ENCODE measurements at regions not wholly inside any gene's neighbourhood (a gene's known extent, or its start where the extent isn't known, plus 50 kb on each side); places are given as distances from the start of the nearest gene placed in this dataset.

DNA sequence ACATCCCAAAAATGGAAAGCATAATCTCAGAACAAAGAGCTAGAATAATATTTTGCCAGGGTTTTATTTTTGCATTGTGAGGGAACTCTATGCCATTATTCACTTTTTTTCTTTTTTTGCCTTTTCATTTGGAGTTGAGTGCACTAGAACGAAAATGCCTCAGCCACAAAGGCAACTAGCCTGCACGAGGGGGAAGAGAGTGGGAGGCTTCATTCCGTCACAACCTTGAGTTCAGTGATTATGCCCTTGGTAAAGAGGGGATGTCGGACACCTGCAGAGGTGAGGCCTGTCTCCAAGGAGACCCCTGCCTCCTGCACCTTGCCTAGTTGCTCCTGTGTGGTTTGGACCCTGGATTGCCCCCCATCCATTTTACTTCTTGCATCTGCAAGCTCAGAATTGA, 232.7 kb downstream of the TEX36 start:
- no peak for TF ChIP-seq Cebpa-rat (IDR thresholded peaks at IDR 0.05)
- no peak overlapping the region for H3K27ac ChIP-seq
- H3K4me3 ChIP-seq: no peak overlapping the region
- H3K4me2 ChIP-seq: no peak overlapping the region
- H3K9ac ChIP-seq: no peak overlapping the region
- peaks cover 9% of the 10 kb centered on the region for H3K9me3 ChIP-seq
- no peaks in the 10 kb centered on the region for H3K27me3 ChIP-seq
- H4K20me1 ChIP-seq: no peaks in the 10 kb centered on the region
- H3K36me3 ChIP-seq: no peaks in the 10 kb centered on the region
- no peaks in the 10 kb centered on the region for H3K4me1 ChIP-seq

DNA sequence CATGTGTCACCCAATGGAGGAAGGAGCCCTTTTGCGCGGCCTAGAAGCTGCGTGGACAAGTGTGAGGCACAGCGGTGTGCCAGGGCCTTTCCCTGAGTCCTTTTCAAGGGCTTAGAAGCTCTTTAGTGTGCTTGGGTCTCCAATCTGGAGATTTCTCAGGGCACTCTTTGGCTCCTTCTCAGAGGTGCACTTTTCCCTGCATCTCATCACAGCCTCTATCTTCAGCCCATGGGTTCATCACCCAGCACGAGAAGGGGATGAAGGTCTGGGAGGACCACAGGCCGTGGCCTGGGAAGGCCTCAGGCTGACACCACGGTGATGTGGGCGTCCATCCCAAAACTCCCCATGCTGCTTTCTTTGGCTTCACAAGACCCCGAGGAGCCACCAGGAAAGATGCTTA, 233.4 kb downstream of the TEX36 start:
- H3K4me3 ChIP-seq: no peak overlapping the region
- no peak overlapping the region for H3K27ac ChIP-seq
- no peaks in the 10 kb centered on the region for H3K4me1 ChIP-seq
- H3K36me3 ChIP-seq: no peaks in the 10 kb centered on the region
- H3K27me3 ChIP-seq: no peaks in the 10 kb centered on the region
- no peaks in the 10 kb centered on the region for H4K20me1 ChIP-seq
- no peak overlapping the region for H3K4me2 ChIP-seq
- H3K9ac ChIP-seq: no peak overlapping the region
- TF ChIP-seq Cebpa-rat (IDR thresholded peaks at IDR 0.05): no peak
- H3K9me3 ChIP-seq: peaks cover 9% of the 10 kb centered on the region

DNA sequence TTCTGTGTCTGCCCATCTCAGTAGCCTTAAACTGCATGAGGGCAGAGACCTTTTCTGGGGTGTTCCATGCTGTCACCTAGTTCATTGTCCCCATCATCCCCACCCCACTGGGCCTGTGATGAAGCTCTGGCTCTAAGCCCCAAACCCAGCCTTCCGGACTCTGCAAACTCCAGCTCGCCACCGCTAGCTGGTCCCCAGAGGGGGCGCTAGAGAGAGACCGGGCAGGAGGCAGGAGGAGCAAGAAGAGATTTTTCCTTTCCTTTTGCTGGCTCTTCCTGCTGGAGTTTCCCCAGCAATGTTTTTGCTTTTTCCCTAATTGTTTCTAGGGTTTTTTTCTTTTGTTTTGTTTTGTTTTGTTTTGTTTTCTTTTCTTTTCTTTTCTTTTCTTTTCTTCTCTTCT, 234.4 kb downstream of the TEX36 start:
- H3K4me3 ChIP-seq: no peak overlapping the region
- H4K20me1 ChIP-seq: no peaks in the 10 kb centered on the region
- H3K9ac ChIP-seq: no peak overlapping the region
- peaks cover 9% of the 10 kb centered on the region for H3K9me3 ChIP-seq
- no peaks in the 10 kb centered on the region for H3K36me3 ChIP-seq
- no peak for TF ChIP-seq Cebpa-rat (IDR thresholded peaks at IDR 0.05)
- no peak overlapping the region for H3K27ac ChIP-seq
- H3K4me2 ChIP-seq: no peak overlapping the region
- H3K27me3 ChIP-seq: no peaks in the 10 kb centered on the region
- H3K4me1 ChIP-seq: no peaks in the 10 kb centered on the region

DNA sequence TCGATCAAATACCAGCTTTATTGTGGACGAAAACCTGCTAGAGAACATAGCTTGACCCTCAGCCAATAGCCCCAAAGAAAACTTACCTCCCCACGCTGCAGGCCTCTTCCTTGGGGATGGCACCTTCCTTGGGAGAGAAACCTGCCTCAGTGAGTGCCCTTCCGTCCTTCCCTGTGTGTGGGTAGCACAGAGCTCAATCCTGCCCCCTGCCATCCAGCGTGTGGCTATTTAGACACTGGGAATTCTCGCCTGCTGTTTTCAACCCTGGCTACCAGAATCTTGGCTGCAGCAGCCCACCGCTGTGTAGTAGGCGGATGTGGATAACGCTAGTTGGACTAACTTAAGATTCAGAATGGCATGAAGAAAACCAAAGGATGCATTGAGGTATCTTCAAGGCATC, 238.2 kb downstream of the TEX36 start:
- Histone ChIP-seq H3K36me3 (no peaks in the 10 kb centered on the region), H3K9me3 (no peaks in the 10 kb centered on the region), H3K4me1 (no peaks in the 10 kb centered on the region), H3K9ac (no peak overlapping the region), H4K20me1 (no peaks in the 10 kb centered on the region), H3K27ac (no peak overlapping the region), H3K27me3 (no peaks in the 10 kb centered on the region), H3K4me2 (no peak overlapping the region), H3K4me3 (no peak overlapping the region)
- TF ChIP-seq Cebpa-rat (IDR thresholded peaks at IDR 0.05): no peak

DNA sequence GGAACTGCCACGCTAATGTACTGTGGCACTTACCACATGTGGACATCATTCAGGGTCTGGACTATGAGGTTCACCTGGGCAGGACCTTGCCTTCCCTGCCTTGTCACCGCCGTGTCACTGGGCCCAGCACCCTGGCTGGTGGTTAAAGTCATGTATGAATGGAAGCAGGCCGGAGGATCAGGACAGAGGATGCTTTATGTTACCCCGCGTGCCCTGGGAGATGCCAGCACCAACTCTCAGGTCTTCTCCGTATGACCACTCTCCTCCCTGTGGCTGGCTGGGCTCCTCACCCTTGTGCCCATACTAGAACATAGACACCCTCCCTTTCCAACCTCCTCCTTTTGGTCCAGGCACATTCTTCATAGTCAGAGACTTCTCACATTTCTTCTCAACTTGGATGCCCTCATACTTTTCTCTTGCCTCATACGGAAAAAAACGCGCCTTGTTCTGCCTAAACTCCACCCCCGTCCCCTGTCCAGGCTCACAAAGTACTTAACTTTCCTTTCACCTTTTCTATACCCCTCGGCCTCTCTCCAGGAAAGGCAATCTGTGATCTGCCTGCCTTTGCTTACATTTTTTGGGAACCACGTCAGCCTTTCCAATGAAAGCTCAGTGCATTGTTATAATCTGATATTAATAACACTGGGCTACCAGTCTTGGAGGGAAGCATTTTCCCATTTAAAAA, 240.0 kb downstream of the TEX36 start:
- H3K9ac ChIP-seq: no peak overlapping the region
- H3K36me3 ChIP-seq: no peaks in the 10 kb centered on the region
- no peak for TF ChIP-seq Cebpa-rat (IDR thresholded peaks at IDR 0.05)
- H3K27me3 ChIP-seq: no peaks in the 10 kb centered on the region
- H4K20me1 ChIP-seq: no peaks in the 10 kb centered on the region
- H3K27ac ChIP-seq: no peak overlapping the region
- no peak overlapping the region for H3K4me2 ChIP-seq
- H3K4me3 ChIP-seq: no peak overlapping the region
- no peaks in the 10 kb centered on the region for H3K9me3 ChIP-seq
- no peaks in the 10 kb centered on the region for H3K4me1 ChIP-seq

DNA sequence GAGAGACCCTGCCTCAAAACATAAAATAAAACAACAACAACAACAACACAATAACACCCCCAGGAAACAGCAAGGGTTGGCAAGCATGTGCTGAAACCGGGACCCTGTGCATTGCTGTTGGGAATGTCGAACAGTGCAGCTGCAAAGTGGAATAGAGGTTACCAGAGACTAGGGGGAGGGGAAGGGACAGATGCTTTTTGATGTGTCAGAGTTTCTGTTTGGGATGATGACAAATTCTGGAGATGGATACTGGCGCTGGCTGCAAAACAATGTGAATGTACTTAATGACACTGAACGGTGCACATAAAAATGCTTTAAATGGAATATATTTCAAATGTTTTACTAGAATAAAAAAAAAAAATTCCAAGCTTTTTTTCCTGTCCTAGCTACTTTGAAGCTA, 241.8 kb downstream of the TEX36 start:
- H3K9ac ChIP-seq: no peak overlapping the region
- H3K27me3 ChIP-seq: no peaks in the 10 kb centered on the region
- no peak overlapping the region for H3K4me3 ChIP-seq
- no peaks in the 10 kb centered on the region for H3K36me3 ChIP-seq
- H3K4me2 ChIP-seq: no peak overlapping the region
- no peaks in the 10 kb centered on the region for H3K9me3 ChIP-seq
- no peaks in the 10 kb centered on the region for H4K20me1 ChIP-seq
- no peak overlapping the region for H3K27ac ChIP-seq
- no peaks in the 10 kb centered on the region for H3K4me1 ChIP-seq
- TF ChIP-seq Cebpa-rat (IDR thresholded peaks at IDR 0.05): no peak

DNA sequence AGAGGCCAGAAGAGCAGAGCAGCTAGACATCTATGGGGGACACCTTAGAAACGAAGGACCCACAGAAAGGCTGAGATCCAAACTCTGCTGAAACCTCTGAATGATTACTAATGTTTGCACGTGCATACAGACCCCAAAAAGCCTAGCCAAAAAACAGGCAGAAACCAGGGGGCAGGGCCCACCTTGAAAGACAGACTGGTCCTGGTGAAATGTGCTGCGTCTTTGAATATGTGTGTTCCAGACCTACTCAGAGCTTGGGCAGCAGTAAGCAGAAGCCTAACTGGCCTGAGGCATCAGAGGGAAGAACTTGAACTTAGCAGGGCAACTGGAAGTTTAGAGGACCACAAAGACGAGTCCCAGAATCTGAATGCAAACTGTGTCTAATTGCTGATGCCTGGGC, 251.8 kb downstream of the TEX36 start:
- H3K9ac ChIP-seq: no peak overlapping the region
- no peak overlapping the region for H3K27ac ChIP-seq
- H4K20me1 ChIP-seq: no peaks in the 10 kb centered on the region
- H3K4me3 ChIP-seq: no peak overlapping the region
- no peaks in the 10 kb centered on the region for H3K27me3 ChIP-seq
- H3K36me3 ChIP-seq: no peaks in the 10 kb centered on the region
- no peak for TF ChIP-seq Cebpa-rat (IDR thresholded peaks at IDR 0.05)
- no peak overlapping the region for H3K4me2 ChIP-seq
- H3K4me1 ChIP-seq: no peaks in the 10 kb centered on the region
- peaks cover 7% of the 10 kb centered on the region; the same call in 1 of the 2 replicates for H3K9me3 ChIP-seq

DNA sequence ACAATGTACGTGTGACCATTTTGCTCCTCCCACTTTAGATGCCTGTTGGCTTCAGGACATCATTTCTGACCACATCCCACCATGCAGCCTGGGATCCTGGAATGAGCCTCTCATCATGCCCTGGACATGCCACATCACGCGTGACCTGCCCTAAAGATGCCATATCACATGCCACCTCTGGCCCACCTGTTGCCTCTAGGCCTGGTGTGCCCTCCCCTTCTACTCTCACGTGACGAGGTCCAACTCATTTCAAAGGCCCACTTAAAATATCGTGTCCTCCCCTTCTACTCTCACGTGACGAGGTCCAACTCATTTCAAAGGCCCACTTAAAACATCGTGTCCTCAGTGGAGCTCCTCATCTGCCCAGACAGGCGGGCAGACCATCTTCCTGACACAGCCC, 254.9 kb downstream of the TEX36 start:
- Histone ChIP-seq H3K4me1 (no peaks in the 10 kb centered on the region), H4K20me1 (no peaks in the 10 kb centered on the region), H3K27me3 (no peaks in the 10 kb centered on the region), H3K9me3 (no peaks in the 10 kb centered on the region), H3K27ac (no peak overlapping the region), H3K4me3 (no peak overlapping the region), H3K9ac (no peak overlapping the region), H3K4me2 (no peak overlapping the region), H3K36me3 (no peaks in the 10 kb centered on the region)
- TF ChIP-seq Cebpa-rat (IDR thresholded peaks at IDR 0.05): no peak

DNA sequence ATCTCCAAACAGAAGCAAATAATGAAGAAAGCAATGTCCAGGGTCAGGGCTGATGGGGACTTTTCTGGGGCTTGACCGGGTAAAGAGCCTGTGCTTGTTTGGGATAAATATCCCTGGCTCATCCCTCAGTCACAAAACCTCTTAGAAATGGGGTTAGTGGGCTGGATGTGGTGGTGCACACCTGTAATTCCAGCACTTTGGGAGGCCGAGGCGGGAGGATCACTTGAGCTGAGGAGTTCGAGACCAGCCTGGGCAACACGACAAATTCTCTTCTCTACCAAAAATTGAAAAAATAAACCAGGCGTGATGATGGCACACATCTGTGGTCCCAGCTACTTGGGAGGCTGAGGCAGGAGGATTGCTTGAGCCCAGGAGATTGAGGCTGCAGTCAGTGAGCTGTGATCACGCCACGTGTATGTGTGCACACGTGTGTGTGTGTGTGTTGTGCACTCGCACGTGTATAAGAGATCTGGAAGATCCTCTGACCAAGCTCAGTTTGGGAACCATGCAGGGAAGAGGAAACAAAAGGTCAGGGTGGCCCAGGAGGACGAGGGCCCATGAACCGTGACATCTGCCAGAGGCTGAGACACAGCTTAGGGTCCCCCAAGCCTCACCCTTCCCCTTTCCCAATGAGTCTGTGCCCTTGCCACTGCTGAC, 258.6 kb downstream of the TEX36 start:
- Histone ChIP-seq H3K4me1 (no peaks in the 10 kb centered on the region), H3K27ac (no peak overlapping the region), H3K4me3 (no peak overlapping the region), H3K36me3 (no peaks in the 10 kb centered on the region), H3K9me3 (no peaks in the 10 kb centered on the region), H3K4me2 (no peak overlapping the region), H3K27me3 (no peaks in the 10 kb centered on the region), H3K9ac (no peak overlapping the region), H4K20me1 (no peaks in the 10 kb centered on the region)
- TF ChIP-seq Cebpa-rat (IDR thresholded peaks at IDR 0.05): no peak

DNA sequence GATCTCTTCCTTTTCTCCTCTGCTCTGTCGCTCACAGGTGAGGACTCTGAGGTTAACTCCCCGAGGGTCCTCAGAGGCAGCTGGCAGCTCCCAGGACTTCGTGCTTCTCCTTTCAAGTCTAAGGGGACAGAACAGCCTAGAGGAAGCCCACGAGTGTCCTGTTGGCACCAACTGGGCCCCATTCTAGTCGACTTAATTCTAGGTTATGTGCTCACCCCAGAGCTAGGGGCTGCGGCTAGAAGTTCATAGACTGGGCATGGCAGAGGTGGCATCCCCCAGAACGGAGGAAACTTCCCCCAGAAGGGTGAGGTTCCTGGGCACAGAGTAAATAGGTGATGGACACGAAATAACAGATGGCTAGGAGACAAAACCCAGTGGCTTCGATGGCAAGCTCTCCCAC, 259.4 kb downstream of the TEX36 start:
- Histone ChIP-seq H3K36me3 (no peaks in the 10 kb centered on the region), H3K27ac (no peak overlapping the region), H3K9ac (no peak overlapping the region), H3K4me1 (no peaks in the 10 kb centered on the region), H3K9me3 (no peaks in the 10 kb centered on the region), H4K20me1 (no peaks in the 10 kb centered on the region), H3K27me3 (no peaks in the 10 kb centered on the region), H3K4me2 (no peak overlapping the region), H3K4me3 (no peak overlapping the region)
- TF ChIP-seq Cebpa-rat (IDR thresholded peaks at IDR 0.05): no peak
